ENCODE measurements at regions not wholly inside any gene's neighbourhood (a gene's known extent, or its start where the extent isn't known, plus 50 kb on each side); places are given as distances from the start of the nearest gene placed in this dataset.

DNA sequence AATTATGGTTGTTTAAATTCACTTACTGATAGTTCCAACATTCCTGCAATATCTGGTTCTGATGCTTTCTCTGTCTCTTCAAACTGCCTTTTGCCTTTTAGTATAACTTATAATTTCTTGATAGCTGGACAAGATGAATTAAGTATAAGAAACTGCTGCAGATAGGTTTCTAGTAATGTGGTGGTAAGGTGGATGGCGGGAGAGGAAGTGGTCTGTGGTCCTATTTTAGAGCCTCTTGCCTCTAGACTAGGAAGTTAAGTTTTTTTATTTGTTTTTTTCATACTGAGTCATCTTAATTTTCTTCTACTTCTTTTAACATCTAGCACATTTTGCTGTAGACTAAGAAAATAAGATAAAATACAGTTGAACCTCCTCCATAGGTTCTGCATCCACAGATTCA lies 310.0 kb downstream of the SLITRK2 start:
- TF ChIP-seq, protein P1, sequence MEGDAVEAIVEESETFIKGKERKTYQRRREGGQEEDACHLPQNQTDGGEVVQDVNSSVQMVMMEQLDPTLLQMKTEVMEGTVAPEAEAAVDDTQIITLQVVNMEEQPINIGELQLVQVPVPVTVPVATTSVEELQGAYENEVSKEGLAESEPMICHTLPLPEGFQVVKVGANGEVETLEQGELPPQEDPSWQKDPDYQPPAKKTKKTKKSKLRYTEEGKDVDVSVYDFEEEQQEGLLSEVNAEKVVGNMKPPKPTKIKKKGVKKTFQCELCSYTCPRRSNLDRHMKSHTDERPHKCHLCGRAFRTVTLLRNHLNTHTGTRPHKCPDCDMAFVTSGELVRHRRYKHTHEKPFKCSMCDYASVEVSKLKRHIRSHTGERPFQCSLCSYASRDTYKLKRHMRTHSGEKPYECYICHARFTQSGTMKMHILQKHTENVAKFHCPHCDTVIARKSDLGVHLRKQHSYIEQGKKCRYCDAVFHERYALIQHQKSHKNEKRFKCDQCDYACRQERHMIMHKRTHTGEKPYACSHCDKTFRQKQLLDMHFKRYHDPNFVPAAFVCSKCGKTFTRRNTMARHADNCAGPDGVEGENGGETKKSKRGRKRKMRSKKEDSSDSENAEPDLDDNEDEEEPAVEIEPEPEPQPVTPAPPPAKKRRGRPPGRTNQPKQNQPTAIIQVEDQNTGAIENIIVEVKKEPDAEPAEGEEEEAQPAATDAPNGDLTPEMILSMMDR (conservative IDR thresholded peaks at IDR 0.05; ENCODE audit: low read length) = no peak
- TF ChIP-seq EZH2phosphoT487 (IDR thresholded peaks at IDR 0.05; ENCODE audit: borderline replicate concordance) = no peak
